ENCODE measurements at regions not wholly inside any gene's neighbourhood (a gene's known extent, or its start where the extent isn't known, plus 50 kb on each side); places are given as distances from the start of the nearest gene placed in this dataset.

- TF ChIP-seq CTCF (IDR thresholded peaks at IDR 0.05; ENCODE audit: low read depth, low read length, missing input control) (no peak), JUND (IDR thresholded peaks at IDR 0.05) (no peak), GABPA (IDR thresholded peaks at IDR 0.05 in 1 of 2, conservative IDR thresholded peaks at IDR 0.05 in 1 of 2) (no peak)
Measured at GRCh38 chr6:56714273-56714672, 71.6 kb upstream of the DST start.
